ENCODE measurements at regions not wholly inside any gene's neighbourhood (a gene's known extent, or its start where the extent isn't known, plus 50 kb on each side); places are given as distances from the start of the nearest gene placed in this dataset.

GRCh38 chr11:23041001-23041503 lies 180.8 kb upstream of the CCDC179 start:
- DNase-seq (ENCODE audit: low read depth): no peak

GRCh38 chr11:23058656-23059055 lies 198.4 kb upstream of the CCDC179 start:
- DNase-seq (ENCODE audit: low read depth): no peak

DNA sequence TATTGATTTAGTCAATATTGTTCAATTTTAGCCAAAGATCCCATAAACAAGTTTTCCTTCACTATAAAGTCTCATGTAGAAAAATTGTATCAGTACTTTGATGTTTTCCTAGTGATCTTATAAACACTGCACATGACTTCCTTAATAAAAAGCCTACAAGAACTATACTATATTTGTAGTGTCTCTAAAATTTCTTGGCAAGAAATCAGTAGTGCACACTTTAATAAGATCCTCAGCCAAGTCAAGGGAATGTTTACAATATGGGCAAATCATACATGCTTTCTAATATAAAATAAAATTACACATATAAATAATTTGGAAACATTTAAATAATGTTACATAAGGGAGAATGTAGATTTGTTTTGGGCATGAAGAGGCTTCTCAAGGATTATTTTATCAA lies 203.0 kb upstream of the CCDC179 start:
- DNase-seq (ENCODE audit: low read depth): no peak

DNA sequence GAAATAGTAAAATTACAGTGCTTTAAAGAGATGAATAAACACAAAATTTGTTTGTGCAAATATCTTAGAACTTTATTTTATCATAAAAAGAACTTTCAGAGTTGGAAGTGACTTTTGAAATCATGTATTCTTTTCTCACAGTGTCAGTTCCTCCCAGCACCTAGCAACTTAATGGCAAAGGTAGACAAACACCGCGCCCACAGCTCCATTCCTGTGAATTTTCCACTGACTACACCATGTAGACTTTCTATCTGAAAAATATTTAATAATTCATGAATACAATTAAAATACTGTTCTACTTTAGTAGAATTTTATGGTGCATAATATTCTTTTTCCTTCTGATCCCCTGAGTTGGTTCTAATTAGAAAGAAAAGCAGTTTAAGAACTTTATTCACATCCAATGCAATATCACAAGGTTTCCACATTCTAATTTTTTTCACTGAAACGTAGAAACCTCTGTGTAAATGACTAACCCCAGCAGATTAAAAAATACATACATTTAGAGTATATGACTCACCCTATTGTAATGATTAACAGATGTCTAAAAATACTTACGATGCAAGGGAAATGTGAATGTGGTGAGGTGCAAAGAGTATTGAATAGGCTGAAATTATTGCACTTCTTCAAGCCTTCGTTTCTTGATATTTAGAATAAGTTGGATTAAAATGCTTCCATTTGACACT lies 218.2 kb upstream of the CCDC179 start:
- no peak for DNase-seq (ENCODE audit: low read depth)

GRCh38 chr11:23079382-23079813 lies 219.1 kb upstream of the CCDC179 start:
- DNase-seq (ENCODE audit: low read depth): no peak

DNA sequence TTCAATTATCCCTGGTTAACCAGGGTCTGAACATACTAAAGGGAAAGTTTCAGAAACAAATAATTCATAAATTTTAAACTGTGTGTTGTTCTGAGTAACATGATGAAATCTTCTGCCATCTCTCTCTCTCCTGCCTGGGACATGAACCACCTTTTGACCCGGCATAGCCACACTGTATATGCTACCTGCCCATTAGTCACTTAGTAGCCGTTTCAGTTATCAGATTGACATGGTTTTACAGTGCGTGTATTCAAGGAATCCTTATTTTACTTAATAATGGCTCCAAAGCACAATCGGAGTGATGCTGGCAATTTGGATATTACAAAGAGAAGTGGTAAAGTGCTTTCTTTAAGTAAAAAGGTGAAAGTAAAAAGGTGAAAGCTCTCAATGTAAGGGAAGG lies 227.1 kb upstream of the CCDC179 start:
- no peak for DNase-seq (ENCODE audit: low read depth)

- DNase-seq (ENCODE audit: low read depth): no peak
These were observed 230.4 kb upstream of the CCDC179 start for GRCh38 chr11:23090659-23091058.

DNA sequence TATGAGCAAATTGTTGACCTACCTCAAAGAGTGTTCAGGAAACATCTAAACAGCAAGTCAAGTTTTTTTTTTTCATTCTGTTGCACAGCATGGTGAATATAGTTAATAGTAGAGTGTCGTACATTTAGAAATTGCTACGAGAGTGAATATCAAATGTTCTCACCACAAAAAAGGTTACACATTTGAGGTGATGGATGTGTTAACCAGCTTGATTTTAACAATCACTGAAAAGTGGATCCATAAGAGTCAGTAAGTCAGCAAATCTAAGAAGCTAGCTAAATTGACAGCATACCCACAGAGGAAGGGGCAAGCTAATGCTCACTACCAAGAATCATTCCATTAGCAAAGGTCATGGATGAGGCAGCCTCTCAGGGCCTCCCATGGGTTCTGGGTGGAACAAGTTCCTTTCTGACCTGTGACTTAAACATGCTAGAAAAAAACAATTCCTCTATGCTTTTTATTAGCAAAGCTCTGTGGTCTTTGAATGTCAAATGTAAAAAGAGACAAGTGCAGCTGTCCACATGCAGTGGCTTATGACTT lies 235.4 kb upstream of the CCDC179 start:
- DNase-seq (ENCODE audit: low read depth): no peak

GRCh38 chr11:23097891-23098290 lies 237.6 kb upstream of the CCDC179 start:
- DNase-seq (ENCODE audit: low read depth): no peak

GRCh38 chr11:23099256-23099655 lies 239.0 kb upstream of the CCDC179 start:
- DNase-seq (ENCODE audit: low read depth): no peak

DNA sequence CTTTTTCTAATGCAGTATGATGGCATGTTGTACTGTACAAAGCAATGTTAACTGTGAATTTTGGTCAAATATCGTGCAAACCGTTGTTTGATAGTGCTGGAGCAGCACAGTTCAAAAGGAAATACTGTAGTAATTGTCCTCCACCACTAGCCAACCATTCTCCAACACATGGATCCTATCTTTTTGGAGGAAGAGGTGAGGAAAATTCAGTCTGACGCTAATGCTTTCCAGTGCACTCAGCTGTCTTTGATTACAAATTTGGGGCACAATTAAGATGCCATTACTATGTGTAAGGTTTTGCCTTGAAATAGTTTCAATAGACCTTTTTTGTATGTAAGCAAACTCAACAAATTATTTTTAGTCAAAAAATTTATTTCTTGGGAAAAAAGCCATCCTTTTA lies 240.5 kb upstream of the CCDC179 start:
- DNase-seq (ENCODE audit: low read depth): no peak

DNA sequence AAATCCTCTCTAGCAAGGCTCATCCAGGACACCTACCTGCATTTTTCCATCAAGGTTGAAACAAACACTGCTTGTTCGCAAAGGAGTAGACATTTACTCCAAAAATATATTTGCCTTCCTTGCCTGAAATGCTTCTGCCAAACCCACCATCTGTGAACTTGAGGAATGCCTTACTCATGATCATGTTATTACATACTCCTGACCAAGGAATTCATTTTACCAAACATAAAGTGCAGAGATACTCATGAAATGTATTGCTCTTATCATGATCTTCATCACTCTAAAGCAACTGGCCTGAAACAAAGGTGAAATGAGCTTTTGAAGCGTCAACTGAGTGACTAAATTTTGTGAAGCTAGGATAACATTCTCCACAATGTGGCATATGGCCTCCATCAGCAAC lies 243.1 kb upstream of the CCDC179 start:
- DNase-seq (ENCODE audit: low read depth): no peak

DNA sequence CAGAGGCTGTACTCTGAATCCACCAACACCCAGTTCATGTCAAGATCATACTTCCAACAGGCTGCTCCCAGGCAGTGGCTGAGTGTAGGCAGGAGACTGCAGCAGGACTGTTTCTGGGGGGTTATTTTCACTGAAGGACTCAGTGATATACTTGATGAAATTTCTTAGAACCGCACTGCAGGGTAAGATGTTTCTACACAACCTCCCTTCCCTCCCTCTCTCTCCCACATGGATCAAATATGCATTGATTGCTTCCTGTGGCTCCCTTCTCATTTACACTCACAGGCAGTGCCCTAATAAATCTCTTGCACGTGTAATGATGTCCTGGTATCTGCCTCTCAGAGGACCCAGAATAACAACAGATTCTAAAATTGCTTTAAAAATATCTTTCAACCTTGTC lies 251.3 kb upstream of the CCDC179 start:
- no peak for DNase-seq (ENCODE audit: low read depth)

GRCh38 chr11:23112390-23112789 lies 252.1 kb upstream of the CCDC179 start:
- DNase-seq (ENCODE audit: low read depth): no peak

DNA sequence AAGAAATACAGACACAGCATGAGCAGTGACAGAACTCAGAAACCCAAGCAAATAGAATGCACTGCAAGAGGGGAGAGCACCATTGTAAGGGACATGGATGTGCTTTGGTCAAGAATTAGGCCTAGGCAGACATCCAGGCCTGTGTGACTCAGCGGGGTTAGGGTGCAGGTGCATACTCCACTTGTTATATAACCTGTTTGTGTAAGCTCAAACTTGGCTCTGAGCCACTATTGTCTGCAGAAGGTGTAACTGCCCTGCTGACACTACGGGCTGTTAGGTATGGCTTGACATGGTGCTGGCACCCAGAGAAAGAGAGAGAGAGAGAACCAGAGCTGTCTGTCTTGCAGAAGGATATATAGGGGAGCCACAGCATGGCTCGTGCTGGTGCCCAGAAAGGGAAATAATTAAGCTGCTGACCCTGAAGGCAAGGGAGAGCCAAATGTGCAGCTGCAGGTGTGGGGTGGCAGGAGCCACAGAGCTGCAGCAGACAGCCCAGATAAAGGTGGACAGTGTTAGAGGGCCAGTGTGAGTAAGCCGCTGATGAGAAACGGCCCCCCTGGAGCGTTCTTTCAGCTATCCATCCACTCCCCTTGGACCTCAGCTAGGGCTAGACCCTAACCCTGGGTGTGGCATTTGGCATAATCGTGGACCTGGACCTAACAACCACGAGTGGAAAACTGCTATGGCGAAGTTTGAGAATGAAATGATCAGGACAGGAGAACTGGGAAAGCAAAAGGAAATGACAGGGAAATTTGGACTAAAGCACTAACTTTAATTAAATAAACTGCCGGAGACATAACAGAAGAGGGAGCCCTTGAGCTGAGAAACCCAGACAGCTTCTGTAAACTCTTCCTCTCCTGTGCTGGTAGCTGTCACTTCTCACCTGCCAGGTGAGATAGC lies 253.0 kb upstream of the CCDC179 start:
- no peak for DNase-seq (ENCODE audit: low read depth)

DNA sequence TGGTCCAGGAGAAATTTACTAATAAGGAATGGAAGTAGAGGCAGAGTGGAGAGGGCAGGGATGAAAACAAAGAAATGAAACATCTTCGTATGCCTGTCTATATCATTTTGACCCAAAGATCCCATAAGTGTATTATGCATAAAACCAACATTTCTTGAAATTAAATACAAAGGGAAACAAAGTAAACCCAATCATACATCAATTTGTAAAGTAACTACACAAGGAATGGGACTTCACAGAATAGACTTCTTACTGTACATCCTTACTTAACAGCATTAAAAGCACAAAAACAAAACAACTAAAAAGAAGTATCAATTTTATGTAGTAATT lies 253.6 kb upstream of the CCDC179 start:
- DNase-seq (ENCODE audit: low read depth): no peak

GRCh38 chr11:23123753-23124152 lies 263.5 kb upstream of the CCDC179 start:
- no peak for DNase-seq (ENCODE audit: low read depth)

DNA sequence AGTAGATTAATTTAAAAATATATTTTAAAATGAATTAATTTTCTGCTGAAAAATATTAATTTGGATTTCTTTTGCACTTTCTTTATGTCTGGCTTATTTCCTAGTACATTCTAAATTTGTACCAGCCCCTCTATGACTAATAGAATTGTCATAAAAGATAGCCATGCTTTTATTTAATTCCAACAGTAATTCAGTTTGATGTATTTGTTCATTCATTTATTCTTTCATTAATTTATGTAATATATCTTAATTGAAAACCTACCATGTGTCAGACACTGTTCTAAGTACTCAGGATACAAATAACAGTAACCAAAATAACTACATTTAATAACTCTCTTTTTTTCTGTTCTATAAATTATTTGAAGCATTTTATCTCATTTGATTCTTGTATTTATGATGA lies 264.0 kb upstream of the CCDC179 start:
- no peak for DNase-seq (ENCODE audit: low read depth)

DNA sequence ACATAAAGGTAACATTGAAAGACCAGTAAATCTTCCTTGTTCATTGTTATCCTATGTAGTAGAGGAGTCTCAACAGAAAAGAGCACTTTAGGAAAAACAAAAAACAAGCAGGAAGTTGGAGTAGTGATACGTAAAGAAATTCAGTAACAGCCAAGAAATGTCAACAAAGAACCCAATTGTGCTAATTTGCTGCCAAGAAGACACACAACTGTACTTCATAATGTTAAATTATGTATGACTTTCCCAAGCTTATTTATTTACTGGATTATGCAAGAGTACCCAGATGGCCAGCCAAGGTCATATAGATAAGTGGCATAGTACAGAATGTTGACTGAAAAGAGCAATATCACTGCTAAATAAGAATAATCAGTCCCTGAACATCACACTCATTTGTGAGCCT lies 264.7 kb upstream of the CCDC179 start:
- DNase-seq (ENCODE audit: low read depth): no peak

DNA sequence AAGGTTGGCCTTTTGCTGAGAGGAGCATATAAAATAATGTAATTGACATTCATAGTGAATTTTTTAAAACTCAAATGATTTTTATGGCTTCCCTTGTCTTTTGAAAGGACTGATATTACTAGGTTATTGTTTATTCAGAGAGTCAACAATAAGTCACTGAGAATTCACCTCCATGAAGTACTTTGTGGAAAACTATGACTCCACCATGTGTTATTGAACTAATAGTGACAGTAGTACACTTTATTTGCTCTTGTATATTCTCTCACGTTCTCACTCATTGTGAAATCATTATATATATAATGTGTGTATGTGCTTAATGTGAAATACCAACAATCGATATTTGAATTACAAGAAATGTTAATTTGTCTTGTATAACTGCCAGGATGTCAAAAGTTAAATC lies 267.4 kb upstream of the CCDC179 start:
- no peak for DNase-seq (ENCODE audit: low read depth)

GRCh38 chr11:23134627-23135026 lies 274.4 kb upstream of the CCDC179 start:
- DNase-seq (ENCODE audit: low read depth): no peak

- DNase-seq (ENCODE audit: low read depth): no peak
These were observed 278.5 kb upstream of the CCDC179 start for GRCh38 chr11:23138761-23139160.

DNA sequence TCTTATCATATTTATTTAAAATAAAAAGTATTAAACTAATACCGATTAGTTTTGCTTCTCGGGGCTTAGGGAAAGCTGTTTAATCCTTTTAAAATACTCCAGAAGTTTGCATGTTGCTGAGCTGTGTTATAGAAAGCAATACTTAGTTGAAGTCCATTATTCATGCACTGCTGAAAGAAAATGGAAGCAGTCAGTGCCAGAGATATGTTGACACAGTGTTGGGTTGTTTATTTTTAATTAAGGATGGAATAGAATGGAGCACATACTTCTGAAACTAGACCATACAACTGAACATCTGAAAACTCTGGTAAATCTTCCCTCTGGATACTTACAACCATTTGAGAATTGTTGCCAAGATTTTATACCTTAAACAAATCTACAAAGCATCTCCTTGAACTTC lies 282.7 kb upstream of the CCDC179 start:
- DNase-seq (ENCODE audit: low read depth): no peak
